A673 (cell line): ENCODE measurements at regions not wholly inside any gene's neighbourhood (a gene's known extent, or its start where the extent isn't known, plus 50 kb on each side); places are given as distances from the start of the nearest gene placed in this dataset.

Source experiments
- CTCF ChIP-seq: fragments of 300-800, 200-600 bp; sonication (generic); conservative IDR thresholded peaks from 2 replicates; pipeline ENCODE4 v1.5.1; 2017; ENCODE audit warnings: low read depth, mild to moderate bottlenecking, antibody characterized with exemption, low read length, moderate library complexity, mixed read lengths
- EZH2 ChIP-seq: fragments of 200-600 bp; sonication (generic); IDR thresholded peaks from 2 replicates; pipeline ENCODE4 v1.6.1; 2017; ENCODE audit warnings: borderline replicate concordance, low read depth, mild to moderate bottlenecking, mixed read lengths, antibody characterized with exemption, low read length; ENCODE audit not compliant: poor library complexity, severe bottlenecking

- TF ChIP-seq CTCF (no peak), EZH2 (no peak)
Measured at GRCh38 chr5:130687085-130687733, 477.8 kb downstream of the HINT1 start.
